ENCODE measurements at regions not wholly inside any gene's neighbourhood (a gene's known extent, or its start where the extent isn't known, plus 50 kb on each side); places are given as distances from the start of the nearest gene placed in this dataset.

GRCh38 chr11:104546501-104546900, 351.8 kb downstream of the CASP12 start:
- Histone ChIP-seq H3K27ac (ENCODE audit: control insufficient read depth, insufficient read depth, low read length) (no peak overlapping the region), H2AFZ (ENCODE audit: control insufficient read depth, low read length) (no peak overlapping the region), H3K79me2 (ENCODE audit: control insufficient read depth, insufficient read depth, low read length) (no peaks in the 10 kb centered on the region), H3K27me3 (ENCODE audit: control insufficient read depth, extremely low read depth, insufficient read depth, low read length) (no peaks in the 10 kb centered on the region), H3K4me2 (ENCODE audit: control insufficient read depth, extremely low read depth, insufficient read depth, low read depth, low read length) (no peak overlapping the region), H3K4me1 (ENCODE audit: control insufficient read depth, extremely low read depth, insufficient read depth, low read length) (no peaks in the 10 kb centered on the region), H3K9me3 (ENCODE audit: control insufficient read depth, low read depth, low read length) (no peaks in the 10 kb centered on the region), H3K9me1 (ENCODE audit: control insufficient read depth, extremely low read depth, insufficient read depth, low read length) (no peaks in the 10 kb centered on the region), H4K20me1 (ENCODE audit: control insufficient read depth, extremely low read depth, insufficient read depth, low read length) (no peaks in the 10 kb centered on the region), H3K36me3 (ENCODE audit: control insufficient read depth in 2 of 2, extremely low read depth in 1 of 2, insufficient read depth in 2 of 2, low read length in 2 of 2) (no peaks in the 10 kb centered on the region), H3K4me3 (ENCODE audit: control insufficient read depth in 2 of 3, extremely low read depth in 1 of 3, insufficient read depth in 2 of 3, low read depth in 1 of 3, low read length in 3 of 3) (no peak overlapping the region), H3K9ac (ENCODE audit: control insufficient read depth, extremely low read depth, insufficient read depth, low read length) (no peak overlapping the region)
- dilution Hi-C loops (cut with MboI; ENCODE audit: extremely low pct_ligation_motif_present, low sequenced_read_pairs) = no loop called here
- FAIRE-seq (no peak), DNase-seq (ENCODE audit: low read depth, low spot score) (no peak)
- TF ChIP-seq EZH2 (IDR thresholded peaks at IDR 0.05; ENCODE audit: low read length) = no peak
- TF ChIP-seq, protein P1, sequence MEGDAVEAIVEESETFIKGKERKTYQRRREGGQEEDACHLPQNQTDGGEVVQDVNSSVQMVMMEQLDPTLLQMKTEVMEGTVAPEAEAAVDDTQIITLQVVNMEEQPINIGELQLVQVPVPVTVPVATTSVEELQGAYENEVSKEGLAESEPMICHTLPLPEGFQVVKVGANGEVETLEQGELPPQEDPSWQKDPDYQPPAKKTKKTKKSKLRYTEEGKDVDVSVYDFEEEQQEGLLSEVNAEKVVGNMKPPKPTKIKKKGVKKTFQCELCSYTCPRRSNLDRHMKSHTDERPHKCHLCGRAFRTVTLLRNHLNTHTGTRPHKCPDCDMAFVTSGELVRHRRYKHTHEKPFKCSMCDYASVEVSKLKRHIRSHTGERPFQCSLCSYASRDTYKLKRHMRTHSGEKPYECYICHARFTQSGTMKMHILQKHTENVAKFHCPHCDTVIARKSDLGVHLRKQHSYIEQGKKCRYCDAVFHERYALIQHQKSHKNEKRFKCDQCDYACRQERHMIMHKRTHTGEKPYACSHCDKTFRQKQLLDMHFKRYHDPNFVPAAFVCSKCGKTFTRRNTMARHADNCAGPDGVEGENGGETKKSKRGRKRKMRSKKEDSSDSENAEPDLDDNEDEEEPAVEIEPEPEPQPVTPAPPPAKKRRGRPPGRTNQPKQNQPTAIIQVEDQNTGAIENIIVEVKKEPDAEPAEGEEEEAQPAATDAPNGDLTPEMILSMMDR (optimal IDR thresholded peaks at IDR 0.05 in 1 of 3, IDR thresholded peaks at IDR 0.05 in 1 of 3, conservative IDR thresholded peaks at IDR 0.05 in 1 of 3; ENCODE audit: extremely low read depth in 1 of 3, insufficient read depth in 2 of 3, low read length in 3 of 3) = no peak

GRCh38 chr11:104541701-104542100, 356.6 kb downstream of the CASP12 start:
- no peak for TF ChIP-seq EZH2 (IDR thresholded peaks at IDR 0.05; ENCODE audit: low read length)
- TF ChIP-seq, protein P1 (optimal IDR thresholded peaks at IDR 0.05 in 1 of 3, IDR thresholded peaks at IDR 0.05 in 1 of 3, conservative IDR thresholded peaks at IDR 0.05 in 1 of 3; ENCODE audit: extremely low read depth in 1 of 3, insufficient read depth in 2 of 3, low read length in 3 of 3) = no peak
- no peak overlapping the region for H3K4me3 ChIP-seq (ENCODE audit: control insufficient read depth in 2 of 3, extremely low read depth in 1 of 3, insufficient read depth in 2 of 3, low read depth in 1 of 3, low read length in 3 of 3)
- no peak overlapping the region for H3K27ac ChIP-seq (ENCODE audit: control insufficient read depth, insufficient read depth, low read length)
- H3K9me1 ChIP-seq (ENCODE audit: control insufficient read depth, extremely low read depth, insufficient read depth, low read length) = no peaks in the 10 kb centered on the region
- no peak overlapping the region for H3K9ac ChIP-seq (ENCODE audit: control insufficient read depth, extremely low read depth, insufficient read depth, low read length)
- H3K4me1 ChIP-seq (ENCODE audit: control insufficient read depth, extremely low read depth, insufficient read depth, low read length) = no peaks in the 10 kb centered on the region
- no peak overlapping the region for H2AFZ ChIP-seq (ENCODE audit: control insufficient read depth, low read length)
- no peaks in the 10 kb centered on the region for H3K36me3 ChIP-seq (ENCODE audit: control insufficient read depth in 2 of 2, extremely low read depth in 1 of 2, insufficient read depth in 2 of 2, low read length in 2 of 2)
- H3K27me3 ChIP-seq (ENCODE audit: control insufficient read depth, extremely low read depth, insufficient read depth, low read length) = no peaks in the 10 kb centered on the region
- no peaks in the 10 kb centered on the region for H3K79me2 ChIP-seq (ENCODE audit: control insufficient read depth, insufficient read depth, low read length)
- DNase-seq (ENCODE audit: low read depth, low spot score) (no peak), FAIRE-seq (no peak)
- dilution Hi-C loops (cut with MboI; ENCODE audit: extremely low pct_ligation_motif_present, low sequenced_read_pairs) = no loop called here
- H3K9me3 ChIP-seq (ENCODE audit: control insufficient read depth, low read depth, low read length) = no peaks in the 10 kb centered on the region
- no peaks in the 10 kb centered on the region for H4K20me1 ChIP-seq (ENCODE audit: control insufficient read depth, extremely low read depth, insufficient read depth, low read length)
- no peak overlapping the region for H3K4me2 ChIP-seq (ENCODE audit: control insufficient read depth, extremely low read depth, insufficient read depth, low read depth, low read length)
